A549 (cell line): ENCODE measurements at regions not wholly inside any gene's neighbourhood (a gene's known extent, or its start where the extent isn't known, plus 50 kb on each side); places are given as distances from the start of the nearest gene placed in this dataset.

Experiments
- ATAC-seq, 2 experiments: fragments of 200-7000 bp in 1 of 2; fragments of >200 bp in 1 of 2; cut with Nextera tagmentation in 1 of 2; cut with Tn5 transposase in 1 of 2; 3 replicates each; pipeline versions ENCODE4 v1.8.0 to v1.9.1; 2018 to 2020; ENCODE audit warnings: mild to moderate bottlenecking in 1 of 2, moderate library complexity in 1 of 2
- CTCF ChIA-PET: fragments of 300-600 bp; sonication (Branson Sonifier 250); formaldehyde crosslinking; extraction: SDS; loops from one replicate; lab custom pipeline; 2021; ENCODE audit warnings: antibody characterized with exemption, inconsistent platforms; lab: Yijun Ruan, JAX
- POLR2A ChIA-PET: fragments of 350-600 bp; formaldehyde crosslinking; extraction: SDS; loops from one replicate; lab custom pipeline; 2021; ENCODE audit warnings: antibody characterized with exemption, inconsistent platforms; lab: Yijun Ruan, JAX
- DNase-seq, 2 experiments: peaks; one replicate each; pipeline versions ENCODE4 v3.0.0 to v3.0.0-alpha.2; 2011 to 2016; ENCODE audit warnings: low read depth in 1 of 2, low spot score in 1 of 2
- FAIRE-seq: peaks from 2 replicates; lab custom pipeline; 2011; peaks lifted over from hg19 to GRCh38; lab: Jason Lieb, UNC
- H3K27ac ChIP-seq, 2 experiments: fragments of >200 bp; sonication (Bioruptor Twin); formaldehyde crosslinking; 3 replicates each; pipeline ENCODE4 v1.5.1; 2016 to 2017
- H3K4me1 ChIP-seq: fragments of >200 bp; sonication (Bioruptor Twin); formaldehyde crosslinking; 3 replicates; pipeline ENCODE4 v1.6.1; 2016
- H3K4me2 ChIP-seq: fragments of >200 bp; sonication (Bioruptor Twin); formaldehyde crosslinking; 3 replicates; pipeline ENCODE4 v1.6.1; 2016
- H3K4me3 ChIP-seq: fragments of >200 bp; sonication (Bioruptor Twin); formaldehyde crosslinking; 3 replicates; pipeline ENCODE4 v1.5.1; 2016
- H3K9me3 ChIP-seq: fragments of >200 bp; sonication (Bioruptor Twin); formaldehyde crosslinking; 3 replicates; pipeline ENCODE4 v1.6.1; 2016
- CEBPB ChIP-seq, 2 experiments: fragments of >200 bp in 1 of 2; sonication (Bioruptor Twin) in 1 of 2; formaldehyde crosslinking in 1 of 2; IDR thresholded peaks; 2 replicates each; pipeline ENCODE4 v1.6.1; 2012 to 2016
- FOXS1 ChIP-seq: fragments of 250-450 bp; sonication (Bioruptor Pico); IDR thresholded peaks from 2 replicates; pipeline ENCODE4 v1.5.0; 2020; ENCODE audit warnings: mild to moderate bottlenecking, moderate library complexity
- HMGXB4 ChIP-seq: fragments of 250-450 bp; sonication (Bioruptor Pico); IDR thresholded peaks from 2 replicates; pipeline ENCODE4 v1.5.0; 2021; ENCODE audit warnings: mild to moderate bottlenecking, moderate library complexity, borderline replicate concordance
- HOXB13 ChIP-seq: fragments of 250-450 bp; sonication (Bioruptor Pico); IDR thresholded peaks from 2 replicates; pipeline ENCODE4 v1.5.0; 2020; ENCODE audit warnings: low read depth, mild to moderate bottlenecking, moderate library complexity
- HOXB5 ChIP-seq: fragments of 250-450 bp; sonication (Bioruptor Pico); IDR thresholded peaks from 2 replicates; pipeline ENCODE4 v1.5.0; 2020; ENCODE audit warnings: mild to moderate bottlenecking, moderate library complexity
- JUNB ChIP-seq: fragments of >200 bp; sonication (Bioruptor Twin); formaldehyde crosslinking; IDR thresholded peaks from 2 replicates; pipeline ENCODE4 v1.6.1; 2016
- MAZ ChIP-seq: fragments of 150-350 bp; IDR thresholded peaks from 2 replicates; pipeline ENCODE4 v1.6.1; 2014; ENCODE audit warnings: antibody characterized with exemption, low read depth, low read length, borderline replicate concordance
- PHF8 ChIP-seq: fragments of 200-600 bp; sonication (generic); IDR thresholded peaks from 2 replicates; pipeline ENCODE4 v1.6.1; 2016; ENCODE audit warnings: low read depth, mild to moderate bottlenecking, antibody characterized with exemption, moderate library complexity, borderline replicate concordance
- RARB ChIP-seq: fragments of 250-450 bp; sonication (Bioruptor Pico); IDR thresholded peaks from 2 replicates; pipeline ENCODE4 v1.8.0; 2021; ENCODE audit warnings: mild to moderate bottlenecking, moderate library complexity
- RNF2 ChIP-seq: fragments of 200-600 bp; sonication (generic); IDR thresholded peaks from 2 replicates; pipeline ENCODE4 v1.6.1; 2016; ENCODE audit warnings: low read depth, mild to moderate bottlenecking, antibody characterized with exemption, moderate library complexity, borderline replicate concordance
- USF2 ChIP-seq: fragments of 450-650 bp; IDR thresholded peaks from 2 replicates; pipeline ENCODE4 v1.6.1; 2014; ENCODE audit warnings: antibody characterized with exemption
- ZNF302 ChIP-seq: fragments of 250-450 bp; sonication (Bioruptor Pico); IDR thresholded peaks from 2 replicates; pipeline ENCODE4 v1.9.0; 2021; ENCODE audit warnings: inconsistent platforms, mild to moderate bottlenecking, moderate library complexity
- WGBS: methylation state at CpG from one replicate; pipeline ENCODE4 v1.1.6; 2017; ENCODE audit errors: missing lambda C conversion rate; 5-methylcytosine and 5-hydroxymethylcytosine counted together
- TF ChIP-seq, protein P1 (sequence below): fragments of 250-450 bp; sonication (Bioruptor Pico); IDR thresholded peaks from 2 replicates; pipeline ENCODE4 v1.5.0; 2020; ENCODE audit warnings: low read depth, mild to moderate bottlenecking, moderate library complexity
- TF ChIP-seq, protein P2 (sequence below): IDR thresholded peaks from 2 replicates; pipeline ENCODE4 v1.6.1; 2012; ENCODE audit warnings: low read depth, borderline replicate concordance
- TF ChIP-seq, protein P3 (sequence below): fragments of 150-350 bp; IDR thresholded peaks from 2 replicates; pipeline ENCODE4 v1.6.1; 2014; ENCODE audit warnings: low read depth, mild to moderate bottlenecking, low read length
- TF ChIP-seq, protein P4 (sequence below): IDR thresholded peaks from 2 replicates; pipeline ENCODE4 v1.6.1; 2012

GRCh38 chr3:87410110-87410509, 133.7 kb upstream of the POU1F1 start:
- no peaks in the 10 kb centered on the region for H3K4me1 ChIP-seq
- no peak overlapping the region for H3K27ac ChIP-seq
- TF ChIP-seq PHF8 (no peak), JUNB (no peak), HOXB5 (no peak), RNF2 (no peak), HOXB13 (CRISPR knock-in tag) (no peak), RARB (CRISPR knock-in tag) (no peak), USF2 (no peak), FOXS1 (CRISPR knock-in tag) (no peak)
- TF ChIP-seq, protein P1, sequence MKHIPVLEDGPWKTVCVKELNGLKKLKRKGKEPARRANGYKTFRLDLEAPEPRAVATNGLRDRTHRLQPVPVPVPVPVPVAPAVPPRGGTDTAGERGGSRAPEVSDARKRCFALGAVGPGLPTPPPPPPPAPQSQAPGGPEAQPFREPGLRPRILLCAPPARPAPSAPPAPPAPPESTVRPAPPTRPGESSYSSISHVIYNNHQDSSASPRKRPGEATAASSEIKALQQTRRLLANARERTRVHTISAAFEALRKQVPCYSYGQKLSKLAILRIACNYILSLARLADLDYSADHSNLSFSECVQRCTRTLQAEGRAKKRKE (CRISPR knock-in tag), result no peak
- TF ChIP-seq, protein P2, sequence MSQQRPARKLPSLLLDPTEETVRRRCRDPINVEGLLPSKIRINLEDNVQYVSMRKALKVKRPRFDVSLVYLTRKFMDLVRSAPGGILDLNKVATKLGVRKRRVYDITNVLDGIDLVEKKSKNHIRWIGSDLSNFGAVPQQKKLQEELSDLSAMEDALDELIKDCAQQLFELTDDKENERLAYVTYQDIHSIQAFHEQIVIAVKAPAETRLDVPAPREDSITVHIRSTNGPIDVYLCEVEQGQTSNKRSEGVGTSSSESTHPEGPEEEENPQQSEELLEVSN, result no peak
- no peak overlapping the region for H3K4me2 ChIP-seq
- no peak overlapping the region for H3K4me3 ChIP-seq
- POLR2A ChIA-PET, result no interaction called here
- FAIRE-seq (no peak), DNase-seq (no peak), ATAC-seq (no peak)
- CTCF ChIA-PET, result interaction anchor here (0.9 kb wide), 1 partner anchor 59 kb away, joined by 3 read pairs; no protein-coding TSS in a partner anchor
- no peaks in the 10 kb centered on the region for H3K9me3 ChIP-seq

DNA sequence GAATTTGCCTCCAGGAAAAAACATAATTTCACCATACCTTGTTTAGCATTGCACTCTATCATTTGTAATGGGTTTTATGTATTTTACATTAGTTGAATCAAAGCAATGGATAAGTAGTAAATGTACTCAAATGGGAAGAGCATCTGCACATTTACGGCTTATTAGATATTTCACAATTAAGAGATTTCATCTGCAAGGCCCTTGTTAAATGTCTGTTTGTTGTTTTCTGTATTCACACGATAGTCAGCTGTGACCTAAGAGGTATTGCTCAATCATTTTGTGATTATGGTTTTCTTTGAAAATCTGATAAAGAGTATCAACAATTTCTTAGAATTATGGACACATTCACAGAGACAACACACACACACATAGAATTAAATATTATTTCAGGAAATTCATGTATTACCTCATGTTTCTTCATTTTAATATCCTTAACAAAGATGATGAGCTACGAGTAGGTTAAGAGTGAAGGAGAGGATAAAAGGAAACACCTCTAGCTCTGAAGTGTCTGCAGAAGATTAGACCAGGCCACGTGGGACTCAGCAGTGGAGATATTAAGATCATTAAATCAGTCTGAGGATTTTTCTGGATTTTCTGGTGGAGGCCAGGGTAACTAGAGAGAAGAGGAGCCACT, 121.9 kb upstream of the POU1F1 start:
- 44% methylated on average over 4 of the region's 4 CpGs for WGBS
- Histone ChIP-seq H3K9me3 (peaks cover 4% of the 10 kb centered on the region; the same call in 1 of the 3 replicates), H3K27ac (no peak overlapping the region), H3K4me1 (no peaks in the 10 kb centered on the region)
- FAIRE-seq, result no peak
- no peak for DNase-seq
- CTCF ChIA-PET, result interaction anchor here (0.7 kb wide), 1 partner anchor 1505 kb away, joined by 3 read pairs; no protein-coding TSS in a partner anchor
- POLR2A ChIA-PET, result no interaction called here
- no peak for ATAC-seq
- TF ChIP-seq, protein P3, sequence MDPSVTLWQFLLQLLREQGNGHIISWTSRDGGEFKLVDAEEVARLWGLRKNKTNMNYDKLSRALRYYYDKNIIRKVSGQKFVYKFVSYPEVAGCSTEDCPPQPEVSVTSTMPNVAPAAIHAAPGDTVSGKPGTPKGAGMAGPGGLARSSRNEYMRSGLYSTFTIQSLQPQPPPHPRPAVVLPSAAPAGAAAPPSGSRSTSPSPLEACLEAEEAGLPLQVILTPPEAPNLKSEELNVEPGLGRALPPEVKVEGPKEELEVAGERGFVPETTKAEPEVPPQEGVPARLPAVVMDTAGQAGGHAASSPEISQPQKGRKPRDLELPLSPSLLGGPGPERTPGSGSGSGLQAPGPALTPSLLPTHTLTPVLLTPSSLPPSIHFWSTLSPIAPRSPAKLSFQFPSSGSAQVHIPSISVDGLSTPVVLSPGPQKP, result no peak
- TF ChIP-seq, protein P2, result no peak
- TF ChIP-seq ZNF302 (CRISPR knock-in tag), result no peak
- TF ChIP-seq MAZ, result no peak
- TF ChIP-seq HMGXB4 (CRISPR knock-in tag), result no peak
- TF ChIP-seq CEBPB (IDR thresholded peaks at IDR 0.05), result peak; percentile 36 to 55; a peak in 2 of 4 replicates
- TF ChIP-seq, protein P4, sequence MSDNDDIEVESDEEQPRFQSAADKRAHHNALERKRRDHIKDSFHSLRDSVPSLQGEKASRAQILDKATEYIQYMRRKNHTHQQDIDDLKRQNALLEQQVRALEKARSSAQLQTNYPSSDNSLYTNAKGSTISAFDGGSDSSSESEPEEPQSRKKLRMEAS, result no peak
- TF ChIP-seq, all 56 proteins: peak for 1
- H3K4me3 ChIP-seq, result no peak overlapping the region
- H3K4me2 ChIP-seq, result no peak overlapping the region
